Kidney (tissue), 13 donors: ENCODE measurements at regions not wholly inside any gene's neighbourhood (a gene's known extent, or its start where the extent isn't known, plus 50 kb on each side); places are given as distances from the start of the nearest gene placed in this dataset.

Experiments used
- DNase-seq, 5 donors: peaks; one replicate each; pipeline ENCODE4 v3.0.0-alpha.2; 2013 to 2020
- FAIRE-seq: peaks from 2 replicates; lab custom pipeline; 2012; peaks lifted over from hg19 to GRCh38; lab: Jason Lieb, UNC
- H3K27ac ChIP-seq, 2 donors: one replicate each; pipeline ENCODE4 v1.7.0; 2013; ENCODE audit warnings: low read depth in 2 of 2, low read length in 2 of 2, inconsistent platforms in 1 of 2
- H3K27me3 ChIP-seq: one replicate; pipeline ENCODE4 v1.7.1; 2013; ENCODE audit warnings: low read length, inconsistent platforms; ENCODE audit not compliant: control insufficient read depth, insufficient read depth
- H3K36me3 ChIP-seq, 3 donors: one replicate each; pipeline versions ENCODE4 v1.7.0 to v1.7.1; 2013; ENCODE audit warnings: low read length in 3 of 3, control low read depth in 1 of 3, inconsistent platforms in 1 of 3; ENCODE audit not compliant: insufficient read depth in 3 of 3, control insufficient read depth in 2 of 3
- H3K4me1 ChIP-seq, 3 donors: one replicate each; pipeline versions ENCODE4 v1.7.0 to v1.7.1; 2013; ENCODE audit warnings: low read length in 3 of 3, inconsistent platforms in 1 of 3, low read depth in 1 of 3; ENCODE audit not compliant: control insufficient read depth in 2 of 3, insufficient read depth in 2 of 3
- H3K4me3 ChIP-seq, 3 donors: one replicate each; pipeline versions ENCODE4 v1.7.0 to v1.8.1; 2013; ENCODE audit warnings: low read length in 3 of 3, control low read depth in 1 of 3, inconsistent platforms in 1 of 3
- H3K9ac ChIP-seq, 3 donors: one replicate each; pipeline versions ENCODE4 v1.7.0 to v1.7.1; 2013; ENCODE audit warnings: low read length in 3 of 3, control low read depth in 1 of 3, inconsistent platforms in 1 of 3
- H3K9me3 ChIP-seq, 3 donors: one replicate each; pipeline versions ENCODE4 v1.7.0 to v1.7.1; 2013; ENCODE audit warnings: low read length in 3 of 3, control low read depth in 1 of 3, inconsistent platforms in 1 of 3; ENCODE audit not compliant: control insufficient read depth in 2 of 3, insufficient read depth in 1 of 3
- CTCF ChIP-seq: IDR thresholded peaks from 3 replicates; pipeline ENCODE4 v1.5.1; 2012; ENCODE audit warnings: mild to moderate bottlenecking, moderate library complexity, borderline replicate concordance; ENCODE audit not compliant: insufficient read depth; ENCODE audit errors: extremely low read depth
- intact Hi-C: fragments of 100-400 bp; cut with DNase I; formaldehyde crosslinking; loops from one replicate; pipeline ENCODE4 v1.11.1; 2022
- donor health status: control.
- donor health status: control.
- donor health status: control.
- donor health status: control.
- donor health status: control.
- donor health status: DM: yes; HTN: yes; CAD: no.
- donor health status: Normal renal cell carcinoma (clear cell type).

DNA sequence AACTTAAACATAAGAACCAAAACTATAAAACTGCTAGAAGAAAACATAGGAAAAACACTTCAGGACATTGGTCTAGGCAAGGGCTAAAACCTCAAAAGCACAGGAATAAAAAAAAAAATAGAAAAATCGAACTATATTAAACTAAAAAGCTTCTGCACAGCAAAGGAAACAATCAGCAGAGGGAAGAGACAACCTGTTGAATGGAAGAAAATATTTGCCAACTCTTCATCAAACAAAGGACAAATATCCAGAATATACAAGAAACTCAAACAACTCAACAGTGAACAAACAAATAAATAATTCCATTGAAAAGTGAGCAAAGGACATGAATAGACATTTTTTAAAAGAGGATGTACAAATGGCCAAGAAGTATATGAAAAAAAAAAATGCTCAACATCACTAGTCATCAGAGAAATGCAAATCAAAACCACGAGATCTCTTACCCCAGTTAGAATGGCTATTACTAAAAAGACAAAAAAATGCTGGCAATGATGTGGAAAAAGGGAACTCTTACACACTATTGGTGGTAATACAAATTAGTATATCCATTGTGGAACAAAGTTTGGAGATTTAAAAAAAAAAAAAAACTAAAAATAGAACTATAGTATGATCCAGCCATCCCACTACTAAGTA lies 152.0 kb downstream of the NDUFA12 start:
- no peak for FAIRE-seq

DNA sequence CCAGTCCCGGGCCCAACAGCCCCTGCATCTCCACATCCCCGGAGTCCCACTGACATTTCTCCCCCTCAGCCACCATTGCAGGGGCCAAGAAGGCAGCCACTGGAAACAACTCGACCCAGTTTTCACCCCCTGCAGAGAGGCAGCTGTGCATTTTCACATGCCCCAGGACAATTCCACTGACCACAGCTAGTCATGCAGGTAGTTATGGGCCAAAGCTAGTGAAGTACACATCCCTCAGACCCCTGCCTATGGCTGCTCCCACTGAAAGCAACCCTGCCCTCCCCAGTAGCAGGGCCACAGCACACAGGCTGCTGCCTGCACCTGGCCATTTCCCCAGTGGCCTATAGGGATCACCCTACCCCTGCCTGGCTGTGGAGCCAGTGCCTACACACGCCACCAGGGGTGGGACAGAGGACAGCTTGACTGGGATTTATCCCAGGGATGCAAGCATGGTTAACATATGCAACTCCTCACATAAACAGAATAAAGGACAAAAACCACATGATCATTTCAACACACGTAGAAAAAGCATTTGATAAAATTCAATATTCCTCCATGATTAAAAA lies 154.0 kb downstream of the NDUFA12 start:
- Histone ChIP-seq H3K27ac (no peak overlapping the region), H3K4me1 (peaks cover 0 to 3% (median 0%) of the 10 kb centered on the region in 3 donors), H3K36me3 (no peaks in the 10 kb centered on the region), H3K9ac (no peak overlapping the region), H3K9me3 (no peaks in the 10 kb centered on the region), H3K4me3 (no peak overlapping the region), H3K27me3 (no peaks in the 10 kb centered on the region)
- TF ChIP-seq CTCF = no peak
- DNase-seq = no peak
- intact Hi-C loops = no loop called here
- no peak for FAIRE-seq

More for the DNA sequence above, 152.0 kb downstream of the NDUFA12 start:
- Histone ChIP-seq H3K9ac (no peak overlapping the region), H3K27me3 (no peaks in the 10 kb centered on the region), H3K36me3 (no peaks in the 10 kb centered on the region), H3K4me1 (peaks cover 0 to 3% (median 0%) of the 10 kb centered on the region in 3 donors), H3K4me3 (no peak overlapping the region), H3K27ac (no peak overlapping the region), H3K9me3 (no peaks in the 10 kb centered on the region)
- DNase-seq = no peak
- intact Hi-C loops = no loop called here
- no peak for TF ChIP-seq CTCF

- H3K9me3 ChIP-seq = no peaks in the 10 kb centered on the region
- no peak overlapping the region for H3K27ac ChIP-seq
- FAIRE-seq (no peak), DNase-seq (no peak)
- no peak for TF ChIP-seq CTCF
- H3K27me3 ChIP-seq = no peaks in the 10 kb centered on the region
- no peak overlapping the region for H3K4me3 ChIP-seq
- peaks cover 0 to 3% (median 0%) of the 10 kb centered on the region in 3 donors for H3K4me1 ChIP-seq
- H3K9ac ChIP-seq = no peak overlapping the region
- intact Hi-C loops = no loop called here
- H3K36me3 ChIP-seq = no peaks in the 10 kb centered on the region
These were observed 154.5 kb downstream of the NDUFA12 start for GRCh38 chr12:94848966-94849365.
